DOHH2 (cell line): ENCODE measurements at regions not wholly inside any gene's neighbourhood (a gene's known extent, or its start where the extent isn't known, plus 50 kb on each side); places are given as distances from the start of the nearest gene placed in this dataset.

Source experiments
- H3F3A ChIP-seq: fragments of 200-600 bp; sonication (generic), shearing (Covaris generic); 2 replicates; pipeline ENCODE4 v1.6.0; 2016; ENCODE audit warnings: antibody characterized with exemption, mild to moderate bottlenecking; ENCODE audit not compliant: control insufficient read depth, insufficient read depth
- H3K27ac ChIP-seq: fragments of 200-600 bp; sonication (generic); 2 replicates; pipeline ENCODE4 v1.5.1; 2014; ENCODE audit warnings: low read depth, mild to moderate bottlenecking, low read length, moderate library complexity
- H3K27me3 ChIP-seq: fragments of 200-600 bp; sonication (generic); 2 replicates; pipeline ENCODE4 v1.6.1; 2014; ENCODE audit warnings: mild to moderate bottlenecking, low read length, mixed read lengths; ENCODE audit not compliant: control insufficient read depth
- H3K36me3 ChIP-seq: fragments of 200-600 bp; sonication (generic); 2 replicates; pipeline ENCODE4 v1.6.1; 2014; ENCODE audit warnings: mild to moderate bottlenecking, low read length, moderate library complexity, mixed read lengths; ENCODE audit not compliant: control insufficient read depth
- H3K4me1 ChIP-seq: fragments of 200-600 bp; sonication (generic); 2 replicates; pipeline ENCODE4 v1.6.1; 2014; ENCODE audit warnings: mild to moderate bottlenecking, low read length, mixed read lengths; ENCODE audit not compliant: control insufficient read depth
- H3K4me2 ChIP-seq: fragments of 200-600 bp; sonication (generic); 2 replicates; pipeline ENCODE4 v1.6.0; 2014; ENCODE audit warnings: mild to moderate bottlenecking, low read length, moderate library complexity
- H3K4me3 ChIP-seq: fragments of 200-600 bp; sonication (generic); 2 replicates; pipeline ENCODE4 v1.5.1; 2014; ENCODE audit warnings: mild to moderate bottlenecking, low read length, mixed read lengths
- H3K79me2 ChIP-seq: fragments of 200-600 bp; sonication (generic); 2 replicates; pipeline ENCODE4 v1.6.1; 2014; ENCODE audit warnings: mild to moderate bottlenecking, low read length, mixed read lengths; ENCODE audit not compliant: control insufficient read depth
- H3K9me2 ChIP-seq: fragments of 200-600 bp; sonication (generic); replicated peaks from 2 replicates; pipeline ENCODE4 v1.6.1; 2014; ENCODE audit warnings: mild to moderate bottlenecking, low read length, mixed read lengths; ENCODE audit not compliant: control insufficient read depth
- H3K9me3 ChIP-seq: fragments of 200-600 bp; sonication (generic); 2 replicates; pipeline ENCODE4 v1.6.1; 2014; ENCODE audit warnings: antibody characterized with exemption, low read length, mixed read lengths; ENCODE audit not compliant: control insufficient read depth, insufficient read depth
- H4K20me1 ChIP-seq: fragments of 200-600 bp; sonication (generic); 2 replicates; pipeline ENCODE4 v1.6.0; 2014; ENCODE audit warnings: low read depth, mild to moderate bottlenecking, antibody characterized with exemption, low read length, moderate library complexity; ENCODE audit not compliant: control insufficient read depth, insufficient read depth
- CTCF ChIP-seq: fragments of 200-600 bp; sonication (generic); IDR thresholded peaks from one replicate; pipeline ENCODE4 v1.5.1; 2014; ENCODE audit warnings: antibody characterized with exemption, mild to moderate bottlenecking, low read depth, low read length; ENCODE audit not compliant: poor library complexity, severe bottlenecking
- EZH2phosphoT487 ChIP-seq: fragments of 200-600 bp; sonication (generic); IDR thresholded peaks from 2 replicates; pipeline ENCODE4 v1.6.1; 2017; ENCODE audit warnings: borderline replicate concordance, mild to moderate bottlenecking, antibody characterized with exemption, low read length, moderate library complexity, mixed read lengths

GRCh38 chr12:131528667-131529066, 182.2 kb upstream of the SFSWAP start:
- no peak overlapping the region for H3K4me2 ChIP-seq
- H3K27me3 ChIP-seq = no peaks in the 10 kb centered on the region
- TF ChIP-seq EZH2phosphoT487 = no peak
- no peak for TF ChIP-seq CTCF
- no peak overlapping the region for H3K27ac ChIP-seq
- H3K9me3 ChIP-seq = no peaks in the 10 kb centered on the region
- no peaks in the 10 kb centered on the region for H3K4me1 ChIP-seq
- no peaks in the 10 kb centered on the region for H3K9me2 ChIP-seq
- no peaks in the 10 kb centered on the region for H3K79me2 ChIP-seq
- no peaks in the 10 kb centered on the region for H3F3A ChIP-seq
- H4K20me1 ChIP-seq = no peaks in the 10 kb centered on the region
- no peak overlapping the region for H3K4me3 ChIP-seq
- H3K36me3 ChIP-seq = no peaks in the 10 kb centered on the region

- Histone ChIP-seq H3K79me2 (no peaks in the 10 kb centered on the region), H3K9me2 (no peaks in the 10 kb centered on the region), H3K9me3 (no peaks in the 10 kb centered on the region), H3K4me2 (no peak overlapping the region), H3K27ac (no peak overlapping the region), H3K4me3 (no peak overlapping the region), H4K20me1 (no peaks in the 10 kb centered on the region), H3K36me3 (no peaks in the 10 kb centered on the region), H3F3A (no peaks in the 10 kb centered on the region), H3K27me3 (no peaks in the 10 kb centered on the region), H3K4me1 (no peaks in the 10 kb centered on the region)
- TF ChIP-seq CTCF = no peak
- no peak for TF ChIP-seq EZH2phosphoT487
Observed at GRCh38 chr12:131529196-131530040, 181.5 kb upstream of the SFSWAP start.

GRCh38 chr12:131530041-131530332, 180.9 kb upstream of the SFSWAP start:
- Histone ChIP-seq H3K4me2 (no peak overlapping the region), H3K27me3 (no peaks in the 10 kb centered on the region), H4K20me1 (no peaks in the 10 kb centered on the region), H3F3A (no peaks in the 10 kb centered on the region), H3K36me3 (no peaks in the 10 kb centered on the region), H3K27ac (no peak overlapping the region), H3K9me2 (no peaks in the 10 kb centered on the region), H3K4me1 (no peaks in the 10 kb centered on the region), H3K9me3 (no peaks in the 10 kb centered on the region), H3K4me3 (no peak overlapping the region), H3K79me2 (no peaks in the 10 kb centered on the region)
- TF ChIP-seq EZH2phosphoT487 (no peak), CTCF (no peak)
